ENCODE measurements at regions not wholly inside any gene's neighbourhood (a gene's known extent, or its start where the extent isn't known, plus 50 kb on each side); places are given as distances from the start of the nearest gene placed in this dataset.

GRCh38 chr12:126159139-126159538, 1093.9 kb downstream of the AACS start:
- Histone ChIP-seq H2AFZ (ENCODE audit: insufficient read depth, low read depth, low read length, poor library complexity, severe bottlenecking) (no peak overlapping the region), H3K79me2 (ENCODE audit: control insufficient read depth, insufficient read depth, low read length) (no peaks in the 10 kb centered on the region), H3K36me3 (replicated peaks in 1 of 2; ENCODE audit: control extremely low read depth in 1 of 2, control insufficient read depth in 1 of 2, extremely low read depth in 1 of 2, insufficient read depth in 2 of 2, low read length in 1 of 2) (no peaks in the 10 kb centered on the region), H3K4me3 (ENCODE audit: control extremely low read depth in 1 of 5, extremely low read depth in 1 of 5, insufficient read depth in 1 of 5, low read depth in 2 of 5, low read length in 4 of 5) (no peak overlapping the region), H3K4me1 (ENCODE audit: control insufficient read depth in 2 of 2, insufficient read depth in 2 of 2, low read length in 2 of 2) (no peaks in the 10 kb centered on the region), H3K9ac (ENCODE audit: low read length) (no peak overlapping the region), H4K20me1 (ENCODE audit: control insufficient read depth, insufficient read depth, low read length, poor library complexity, severe bottlenecking) (no peaks in the 10 kb centered on the region), H3K27me3 (replicated peaks in 1 of 4; ENCODE audit: control extremely low read depth in 1 of 4, control insufficient read depth in 3 of 4, insufficient read depth in 4 of 4, low read length in 3 of 4) (no peaks in the 10 kb centered on the region), H3K4me2 (replicated peaks; ENCODE audit: low read depth, low read length, poor library complexity, severe bottlenecking) (no peak overlapping the region), H3K9me3 (ENCODE audit: control extremely low read depth in 1 of 3, control insufficient read depth in 2 of 3, insufficient read depth in 1 of 3, low read length in 2 of 3) (peaks cover 0 to 17% (median 0%) of the 10 kb centered on the region in 3 donors), H3K27ac (ENCODE audit: low read length in 2 of 2) (no peak overlapping the region)
- WGBS (ENCODE audit: insufficient coverage) = 61% methylated on average over 4 of the region's 5 CpGs
- ChIA-PET POLR2A (no interaction called here), CTCF (no interaction called here)
- intact Hi-C loops (cut with micrococcal nuclease) = no loop called here
- TF ChIP-seq EZH2 (IDR thresholded peaks at IDR 0.05; ENCODE audit: borderline replicate concordance, insufficient read depth, low read depth, low read length, poor library complexity, severe bottlenecking) (no peak), CTCF (IDR thresholded peaks at IDR 0.05) (no peak)
- ATAC-seq (ENCODE audit: low read depth) = no peak
- no peaks in the 10 kb centered on the region for H3K4me1 Mint-ChIP-seq
- no peak overlapping the region for H3K27ac Mint-ChIP-seq
- no peak for DNase-seq
- H3K27me3 Mint-ChIP-seq = no peaks in the 10 kb centered on the region
- H3K9me3 Mint-ChIP-seq (ENCODE audit: insufficient read depth) = peaks cover 2% of the 10 kb centered on the region
- H3K4me3 Mint-ChIP-seq = no peak overlapping the region

GRCh38 chr12:126160912-126161311, 1095.7 kb downstream of the AACS start:
- Histone ChIP-seq H4K20me1 (ENCODE audit: control insufficient read depth, insufficient read depth, low read length, poor library complexity, severe bottlenecking) (no peaks in the 10 kb centered on the region), H3K4me3 (ENCODE audit: control extremely low read depth in 1 of 5, extremely low read depth in 1 of 5, insufficient read depth in 1 of 5, low read depth in 2 of 5, low read length in 4 of 5) (no peak overlapping the region), H3K79me2 (ENCODE audit: control insufficient read depth, insufficient read depth, low read length) (no peaks in the 10 kb centered on the region), H2AFZ (ENCODE audit: insufficient read depth, low read depth, low read length, poor library complexity, severe bottlenecking) (no peak overlapping the region), H3K4me2 (replicated peaks; ENCODE audit: low read depth, low read length, poor library complexity, severe bottlenecking) (no peak overlapping the region), H3K36me3 (replicated peaks in 1 of 2; ENCODE audit: control extremely low read depth in 1 of 2, control insufficient read depth in 1 of 2, extremely low read depth in 1 of 2, insufficient read depth in 2 of 2, low read length in 1 of 2) (no peaks in the 10 kb centered on the region), H3K9me3 (ENCODE audit: control extremely low read depth in 1 of 3, control insufficient read depth in 2 of 3, insufficient read depth in 1 of 3, low read length in 2 of 3) (peaks cover 0 to 18% (median 0%) of the 10 kb centered on the region in 3 donors), H3K9ac (ENCODE audit: low read length) (no peak overlapping the region), H3K27me3 (replicated peaks in 1 of 4; ENCODE audit: control extremely low read depth in 1 of 4, control insufficient read depth in 3 of 4, insufficient read depth in 4 of 4, low read length in 3 of 4) (no peaks in the 10 kb centered on the region), H3K4me1 (ENCODE audit: control insufficient read depth in 2 of 2, insufficient read depth in 2 of 2, low read length in 2 of 2) (no peaks in the 10 kb centered on the region), H3K27ac (ENCODE audit: low read length in 2 of 2) (no peak overlapping the region)
- H3K4me1 Mint-ChIP-seq = no peaks in the 10 kb centered on the region
- intact Hi-C loops (cut with micrococcal nuclease) = no loop called here
- CTCF ChIA-PET = no interaction called here
- peaks cover 7% of the 10 kb centered on the region for H3K9me3 Mint-ChIP-seq (ENCODE audit: insufficient read depth)
- no peak for ATAC-seq (ENCODE audit: low read depth)
- no peak for DNase-seq
- POLR2A ChIA-PET = no interaction called here
- no peak overlapping the region for H3K4me3 Mint-ChIP-seq
- H3K27me3 Mint-ChIP-seq = no peaks in the 10 kb centered on the region
- TF ChIP-seq CTCF (IDR thresholded peaks at IDR 0.05) (no peak), EZH2 (IDR thresholded peaks at IDR 0.05; ENCODE audit: borderline replicate concordance, insufficient read depth, low read depth, low read length, poor library complexity, severe bottlenecking) (no peak)
- WGBS (ENCODE audit: insufficient coverage) = 27% methylated on average over 1 of the region's 1 CpG
- H3K27ac Mint-ChIP-seq = no peak overlapping the region

All from B cell (primary cell).